Progenitor cell of endocrine pancreas (in vitro differentiated cells): ENCODE measurements at regions not wholly inside any gene's neighbourhood (a gene's known extent, or its start where the extent isn't known, plus 50 kb on each side); places are given as distances from the start of the nearest gene placed in this dataset.

Experiments
- DNase-seq: peaks from one replicate; pipeline ENCODE4 v3.0.0; 2021; ENCODE audit warnings: low spot score; ENCODE audit not compliant: unreplicated experiment
- H3K27ac Mint-ChIP-seq: 2 replicates; pipeline ENCODE4 v1.8.0; 2021; ENCODE audit warnings: mild to moderate bottlenecking, moderate library complexity, mixed read lengths
- H3K27me3 Mint-ChIP-seq: 2 replicates; pipeline ENCODE4 v1.8.0; 2021; ENCODE audit warnings: mixed read lengths
- H3K36me3 Mint-ChIP-seq: 2 replicates; pipeline ENCODE4 v1.8.0; 2022; ENCODE audit warnings: mixed read lengths; ENCODE audit not compliant: insufficient read depth
- H3K4me1 Mint-ChIP-seq: 2 replicates; pipeline ENCODE4 v1.8.0; 2021; ENCODE audit warnings: low read depth, mixed read lengths
- H3K4me3 Mint-ChIP-seq: 2 replicates; pipeline ENCODE4 v1.8.0; 2021; ENCODE audit warnings: low read depth, mild to moderate bottlenecking, moderate library complexity, mixed read lengths
- H3K9me3 Mint-ChIP-seq: 2 replicates; pipeline ENCODE4 v1.8.0; 2021; ENCODE audit warnings: low read depth, mixed read lengths
- CTCF ChIP-seq: fragments of 200-600 bp; sonication (generic); IDR thresholded peaks from one replicate; pipeline ENCODE4 v1.5.0; 2021; ENCODE audit warnings: antibody characterized with exemption, mild to moderate bottlenecking; ENCODE audit not compliant: unreplicated experiment

GRCh38 chr5:28430565-28431178 lies 1392.3 kb upstream of the CDH9 start:
- no peak overlapping the region for H3K4me3 Mint-ChIP-seq

GRCh38 chr5:28421141-28421540 lies 1382.8 kb upstream of the CDH9 start:
- TF ChIP-seq CTCF: no peak
- no peak overlapping the region for H3K27ac Mint-ChIP-seq
- H3K36me3 Mint-ChIP-seq: no peaks in the 10 kb centered on the region
- no peaks in the 10 kb centered on the region for H3K27me3 Mint-ChIP-seq
- no peak for DNase-seq
- peaks cover 8% of the 10 kb centered on the region for H3K4me1 Mint-ChIP-seq
- H3K4me3 Mint-ChIP-seq: no peak overlapping the region
- H3K9me3 Mint-ChIP-seq: peaks cover 7% of the 10 kb centered on the region

More at GRCh38 chr5:28430565-28431178, 1392.3 kb upstream of the CDH9 start:
- Mint-ChIP-seq H3K27me3 (no peaks in the 10 kb centered on the region), H3K9me3 (peaks cover 8% of the 10 kb centered on the region), H3K27ac (no peak overlapping the region), H3K36me3 (no peaks in the 10 kb centered on the region), H3K4me1 (no peaks in the 10 kb centered on the region)
- no peak for DNase-seq
- TF ChIP-seq CTCF: no peak

- DNase-seq: no peak
- Mint-ChIP-seq H3K27me3 (no peaks in the 10 kb centered on the region), H3K4me1 (no peaks in the 10 kb centered on the region), H3K4me3 (no peak overlapping the region), H3K9me3 (peaks cover 15% of the 10 kb centered on the region), H3K27ac (no peak overlapping the region), H3K36me3 (no peaks in the 10 kb centered on the region)
- no peak for TF ChIP-seq CTCF
These were observed 1377.5 kb upstream of the CDH9 start for GRCh38 chr5:28415791-28416443.

GRCh38 chr5:28414619-28415018 lies 1376.2 kb upstream of the CDH9 start:
- Mint-ChIP-seq H3K4me3 (no peak overlapping the region), H3K9me3 (peaks cover 15% of the 10 kb centered on the region), H3K27ac (no peak overlapping the region), H3K27me3 (no peaks in the 10 kb centered on the region), H3K36me3 (no peaks in the 10 kb centered on the region), H3K4me1 (no peaks in the 10 kb centered on the region)
- no peak for DNase-seq
- no peak for TF ChIP-seq CTCF

GRCh38 chr5:28408651-28409050 lies 1370.3 kb upstream of the CDH9 start:
- Mint-ChIP-seq H3K4me1 (peaks cover 3% of the 10 kb centered on the region), H3K27me3 (no peaks in the 10 kb centered on the region), H3K4me3 (no peak overlapping the region), H3K36me3 (no peaks in the 10 kb centered on the region), H3K27ac (no peak overlapping the region), H3K9me3 (peaks cover 15% of the 10 kb centered on the region)
- no peak for DNase-seq
- no peak for TF ChIP-seq CTCF
